ENCODE measurements at regions not wholly inside any gene's neighbourhood (a gene's known extent, or its start where the extent isn't known, plus 50 kb on each side); places are given as distances from the start of the nearest gene placed in this dataset.

DNA sequence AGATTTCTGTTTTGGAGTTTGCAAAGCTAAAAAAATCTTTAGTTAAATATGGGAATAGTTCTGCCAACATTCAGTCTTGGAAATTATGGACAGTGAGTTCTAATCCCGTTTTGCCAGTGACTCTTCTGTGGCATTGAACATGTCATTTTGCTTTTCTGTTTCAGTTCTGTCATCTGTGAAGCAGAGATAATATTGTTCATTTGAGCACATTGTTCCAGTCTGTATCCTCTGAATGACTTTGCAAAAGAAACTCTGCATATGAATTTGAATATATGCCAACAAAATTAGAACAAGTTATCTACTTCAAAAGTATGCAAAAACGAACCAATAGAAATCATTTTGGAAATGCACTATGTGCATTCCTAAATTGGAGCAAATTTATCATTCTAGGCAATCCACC lies 746.0 kb upstream of the POT1 start:
- no peak for TF ChIP-seq EZH2 (IDR thresholded peaks at IDR 0.05; ENCODE audit: low read length, missing control alignments)
- Histone ChIP-seq H3K36me3 (ENCODE audit: control insufficient read depth, insufficient read depth, low read length) (no peaks in the 10 kb centered on the region), H2AFZ (ENCODE audit: low read length) (no peak overlapping the region), H3K4me3 (replicated peaks in 1 of 4; ENCODE audit: control extremely low read depth in 1 of 4, insufficient read depth in 1 of 4, low read depth in 3 of 4, low read length in 4 of 4) (no peak overlapping the region), H3K4me2 (ENCODE audit: extremely low read depth, insufficient read depth, low read length) (no peak overlapping the region), H3K27ac (ENCODE audit: insufficient read depth, low read length) (no peak overlapping the region), H3K9me3 (ENCODE audit: control insufficient read depth, insufficient read depth, low read depth, low read length) (no peaks in the 10 kb centered on the region), H3K4me1 (ENCODE audit: control insufficient read depth, extremely low read depth, insufficient read depth, low read length) (no peaks in the 10 kb centered on the region), H3K27me3 (ENCODE audit: control insufficient read depth, insufficient read depth, low read length) (no peaks in the 10 kb centered on the region), H3K9ac (ENCODE audit: insufficient read depth, low read length) (no peak overlapping the region), H3K79me2 (ENCODE audit: control insufficient read depth, insufficient read depth, low read length) (no peaks in the 10 kb centered on the region), H4K20me1 (ENCODE audit: control insufficient read depth, extremely low read depth, insufficient read depth, low read length) (no peaks in the 10 kb centered on the region)
- no peak for DNase-seq (ENCODE audit: low read depth in 2 of 2)

DNA sequence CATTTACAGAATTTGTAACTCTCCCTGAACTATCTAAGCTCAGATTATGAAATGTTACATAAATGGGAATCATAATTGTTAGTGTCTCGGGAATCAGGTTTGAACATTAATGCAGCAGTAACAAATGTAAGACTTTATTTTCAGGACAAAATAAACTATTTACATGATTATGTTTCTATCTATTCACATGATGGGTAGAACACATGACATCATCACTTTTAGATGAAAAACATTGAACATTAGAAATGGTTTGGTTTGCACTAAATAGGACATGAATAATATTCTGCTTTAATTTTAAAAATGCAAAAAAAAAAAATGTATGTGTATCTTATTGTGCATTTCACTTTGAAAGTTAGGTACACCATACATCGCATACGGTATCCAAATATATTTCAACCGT lies 745.5 kb upstream of the POT1 start:
- H3K4me3 ChIP-seq (replicated peaks in 1 of 4; ENCODE audit: control extremely low read depth in 1 of 4, insufficient read depth in 1 of 4, low read depth in 3 of 4, low read length in 4 of 4), result no peak overlapping the region
- H3K4me1 ChIP-seq (ENCODE audit: control insufficient read depth, extremely low read depth, insufficient read depth, low read length), result no peaks in the 10 kb centered on the region
- H4K20me1 ChIP-seq (ENCODE audit: control insufficient read depth, extremely low read depth, insufficient read depth, low read length), result no peaks in the 10 kb centered on the region
- H3K27me3 ChIP-seq (ENCODE audit: control insufficient read depth, insufficient read depth, low read length), result no peaks in the 10 kb centered on the region
- H3K9me3 ChIP-seq (ENCODE audit: control insufficient read depth, insufficient read depth, low read depth, low read length), result no peaks in the 10 kb centered on the region
- no peak overlapping the region for H3K27ac ChIP-seq (ENCODE audit: insufficient read depth, low read length)
- no peak for DNase-seq (ENCODE audit: low read depth in 2 of 2)
- H2AFZ ChIP-seq (ENCODE audit: low read length), result no peak overlapping the region
- TF ChIP-seq, protein P1, sequence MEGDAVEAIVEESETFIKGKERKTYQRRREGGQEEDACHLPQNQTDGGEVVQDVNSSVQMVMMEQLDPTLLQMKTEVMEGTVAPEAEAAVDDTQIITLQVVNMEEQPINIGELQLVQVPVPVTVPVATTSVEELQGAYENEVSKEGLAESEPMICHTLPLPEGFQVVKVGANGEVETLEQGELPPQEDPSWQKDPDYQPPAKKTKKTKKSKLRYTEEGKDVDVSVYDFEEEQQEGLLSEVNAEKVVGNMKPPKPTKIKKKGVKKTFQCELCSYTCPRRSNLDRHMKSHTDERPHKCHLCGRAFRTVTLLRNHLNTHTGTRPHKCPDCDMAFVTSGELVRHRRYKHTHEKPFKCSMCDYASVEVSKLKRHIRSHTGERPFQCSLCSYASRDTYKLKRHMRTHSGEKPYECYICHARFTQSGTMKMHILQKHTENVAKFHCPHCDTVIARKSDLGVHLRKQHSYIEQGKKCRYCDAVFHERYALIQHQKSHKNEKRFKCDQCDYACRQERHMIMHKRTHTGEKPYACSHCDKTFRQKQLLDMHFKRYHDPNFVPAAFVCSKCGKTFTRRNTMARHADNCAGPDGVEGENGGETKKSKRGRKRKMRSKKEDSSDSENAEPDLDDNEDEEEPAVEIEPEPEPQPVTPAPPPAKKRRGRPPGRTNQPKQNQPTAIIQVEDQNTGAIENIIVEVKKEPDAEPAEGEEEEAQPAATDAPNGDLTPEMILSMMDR (conservative IDR thresholded peaks at IDR 0.05 in 1 of 2, IDR thresholded peaks at IDR 0.05 in 1 of 2; ENCODE audit: low read depth in 1 of 2, low read length in 2 of 2), result no peak
- TF ChIP-seq EZH2 (IDR thresholded peaks at IDR 0.05; ENCODE audit: low read length, missing control alignments), result no peak
- no peak overlapping the region for H3K9ac ChIP-seq (ENCODE audit: insufficient read depth, low read length)
- no peaks in the 10 kb centered on the region for H3K36me3 ChIP-seq (ENCODE audit: control insufficient read depth, insufficient read depth, low read length)
- no peaks in the 10 kb centered on the region for H3K79me2 ChIP-seq (ENCODE audit: control insufficient read depth, insufficient read depth, low read length)
- no peak overlapping the region for H3K4me2 ChIP-seq (ENCODE audit: extremely low read depth, insufficient read depth, low read length)

DNA sequence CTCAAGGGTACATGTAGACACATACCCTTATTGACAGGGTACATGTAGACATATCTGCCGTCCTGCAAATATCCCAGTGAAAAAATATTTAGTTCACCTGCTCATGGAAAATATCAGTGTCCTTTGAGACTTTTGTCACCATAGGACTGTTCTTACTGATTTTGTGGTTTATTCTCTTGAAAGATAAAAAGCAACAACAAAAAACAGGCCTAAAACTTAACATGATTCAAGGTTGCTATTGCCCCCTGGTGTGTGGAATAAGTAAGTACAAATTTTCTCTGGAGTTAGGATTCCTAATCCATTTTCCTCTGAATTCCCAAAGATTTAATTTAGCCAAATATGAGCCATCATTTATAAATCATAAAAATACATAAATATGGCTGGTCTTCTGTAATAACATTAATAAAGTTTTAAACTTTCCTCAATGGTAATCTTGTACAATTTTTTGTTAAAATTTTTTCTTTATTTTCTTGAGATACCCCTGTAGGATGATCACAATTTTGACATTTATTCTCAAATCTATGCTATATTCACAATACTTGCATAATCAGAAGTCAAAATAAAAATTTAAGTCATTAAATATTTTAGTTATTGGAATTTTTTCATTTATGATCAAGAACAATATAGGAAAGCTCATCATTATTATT lies 741.4 kb upstream of the POT1 start:
- H2AFZ ChIP-seq (ENCODE audit: low read length), result no peak overlapping the region
- H3K9ac ChIP-seq (ENCODE audit: insufficient read depth, low read length), result no peak overlapping the region
- H3K27ac ChIP-seq (ENCODE audit: insufficient read depth, low read length), result no peak overlapping the region
- H3K4me1 ChIP-seq (ENCODE audit: control insufficient read depth, extremely low read depth, insufficient read depth, low read length), result no peaks in the 10 kb centered on the region
- DNase-seq (ENCODE audit: low read depth in 2 of 2), result peak; percentile 28 to 33
- H4K20me1 ChIP-seq (ENCODE audit: control insufficient read depth, extremely low read depth, insufficient read depth, low read length), result no peaks in the 10 kb centered on the region
- no peak overlapping the region for H3K4me3 ChIP-seq (replicated peaks in 1 of 4; ENCODE audit: control extremely low read depth in 1 of 4, insufficient read depth in 1 of 4, low read depth in 3 of 4, low read length in 4 of 4)
- TF ChIP-seq, protein P1 (conservative IDR thresholded peaks at IDR 0.05 in 1 of 2, IDR thresholded peaks at IDR 0.05 in 1 of 2; ENCODE audit: low read depth in 1 of 2, low read length in 2 of 2), result peak in 1 of 2 donors; percentile 46
- TF ChIP-seq EZH2 (IDR thresholded peaks at IDR 0.05; ENCODE audit: low read length, missing control alignments), result no peak
- H3K27me3 ChIP-seq (ENCODE audit: control insufficient read depth, insufficient read depth, low read length), result no peaks in the 10 kb centered on the region
- H3K9me3 ChIP-seq (ENCODE audit: control insufficient read depth, insufficient read depth, low read depth, low read length), result no peaks in the 10 kb centered on the region
- H3K4me2 ChIP-seq (ENCODE audit: extremely low read depth, insufficient read depth, low read length), result no peak overlapping the region
- H3K36me3 ChIP-seq (ENCODE audit: control insufficient read depth, insufficient read depth, low read length), result no peaks in the 10 kb centered on the region
- no peaks in the 10 kb centered on the region for H3K79me2 ChIP-seq (ENCODE audit: control insufficient read depth, insufficient read depth, low read length)

Data from fibroblast of lung (primary cell).